Breast epithelium (tissue), 4 donors: ENCODE measurements at regions not wholly inside any gene's neighbourhood (a gene's known extent, or its start where the extent isn't known, plus 50 kb on each side); places are given as distances from the start of the nearest gene placed in this dataset.

Experiments used
- DNase-seq, 2 donors: peaks; one replicate each; pipeline ENCODE4 v3.0.0-alpha.2; 2019; ENCODE audit warnings: low spot score in 2 of 2
- H3K27ac ChIP-seq, 2 donors: fragments of 200-600 bp; sonication (generic) in 1 of 2; one replicate each; pipeline ENCODE4 v1.5.1; 2016 to 2019; ENCODE audit warnings: mild to moderate bottlenecking in 1 of 2
- H3K27me3 ChIP-seq, 2 donors: fragments of 200-600 bp; sonication (generic) in 1 of 2; one replicate each; pipeline versions ENCODE4 v1.5.1 to v1.6.0; 2017 to 2019; ENCODE audit warnings: control low read depth in 1 of 2, mild to moderate bottlenecking in 1 of 2
- H3K36me3 ChIP-seq: fragments of 200-600 bp; one replicate; pipeline ENCODE4 v1.5.1; 2019
- H3K4me1 ChIP-seq, 2 donors: fragments of 200-600 bp; sonication (generic); one replicate each; pipeline ENCODE4 v1.5.1; 2016 to 2019; ENCODE audit warnings: control low read depth in 1 of 2
- H3K4me3 ChIP-seq, 3 donors: fragments of 200-600 bp; sonication (generic); 1 replicate in 2 of 3; 2 replicates in 1 of 3; pipeline ENCODE4 v1.5.1; 2016 to 2019; ENCODE audit warnings: mild to moderate bottlenecking in 3 of 3, moderate library complexity in 2 of 3
- H3K9me3 ChIP-seq, 2 donors: fragments of 200-600 bp; sonication (generic) in 1 of 2; one replicate each; pipeline ENCODE4 v1.5.1; 2016 to 2019; ENCODE audit warnings: control low read depth in 1 of 2
- CTCF ChIP-seq, 3 donors: fragments of 450-650 bp; IDR thresholded peaks; one replicate each; pipeline ENCODE4 v1.5.1; 2016 to 2017; ENCODE audit warnings: antibody characterized with exemption in 3 of 3, mild to moderate bottlenecking in 3 of 3, moderate library complexity in 3 of 3
- POLR2A ChIP-seq: fragments of 450-650 bp; IDR thresholded peaks from one replicate; pipeline ENCODE4 v1.6.1; 2016; ENCODE audit warnings: antibody characterized with exemption, mild to moderate bottlenecking, moderate library complexity
- POLR2AphosphoS5 ChIP-seq, 3 donors: sonication (generic); formaldehyde crosslinking; IDR thresholded peaks; one replicate each; pipeline ENCODE4 v1.6.1; 2017; ENCODE audit warnings: antibody characterized with exemption in 3 of 3
- intact Hi-C: fragments of 100-400 bp; cut with DNase I; formaldehyde crosslinking; loops from one replicate; pipeline ENCODE4 v1.15.1; 2023; ENCODE audit warnings: low total_unique reads

GRCh38 chr7:1312136-1313070, 79.7 kb downstream of the UNCX start:
- Histone ChIP-seq H3K27me3 (peaks cover 0 to 9% of the 10 kb centered on the region in 2 donors), H3K36me3 (no peaks in the 10 kb centered on the region), H3K27ac (no peak overlapping the region), H3K4me3 (no peak overlapping the region), H3K4me1 (no peaks in the 10 kb centered on the region), H3K9me3 (peaks cover 0 to 15% of the 10 kb centered on the region in 2 donors)
- DNase-seq: no peak
- intact Hi-C loops: no loop called here
- no peak for TF ChIP-seq CTCF (IDR thresholded peaks at IDR 0.05)
- no peak for TF ChIP-seq POLR2A
- TF ChIP-seq POLR2AphosphoS5 (IDR thresholded peaks at IDR 0.05): no peak

GRCh38 chr7:1313613-1314012, 80.9 kb downstream of the UNCX start:
- Histone ChIP-seq H3K27me3 (peaks cover 0 to 11% of the 10 kb centered on the region in 2 donors), H3K27ac (no peak overlapping the region), H3K4me1 (no peaks in the 10 kb centered on the region), H3K4me3 (no peak overlapping the region), H3K9me3 (peaks cover 0 to 15% of the 10 kb centered on the region in 2 donors), H3K36me3 (no peaks in the 10 kb centered on the region)
- TF ChIP-seq POLR2AphosphoS5 (IDR thresholded peaks at IDR 0.05) (no peak), CTCF (IDR thresholded peaks at IDR 0.05) (no peak), POLR2A (no peak)
- no peak for DNase-seq
- intact Hi-C loops: no loop called here

- Histone ChIP-seq H3K9me3 (peaks cover 0 to 15% of the 10 kb centered on the region in 2 donors), H3K27ac (no peak overlapping the region), H3K36me3 (no peaks in the 10 kb centered on the region), H3K4me1 (no peaks in the 10 kb centered on the region), H3K27me3 (peaks cover 0 to 13% of the 10 kb centered on the region in 2 donors), H3K4me3 (no peak overlapping the region)
- no peak for DNase-seq
- intact Hi-C loops: no loop called here
- no peak for TF ChIP-seq POLR2AphosphoS5 (IDR thresholded peaks at IDR 0.05)
- TF ChIP-seq POLR2A: no peak
- no peak for TF ChIP-seq CTCF (IDR thresholded peaks at IDR 0.05)
These were observed 81.6 kb downstream of the UNCX start for GRCh38 chr7:1314021-1314907.

GRCh38 chr7:1314908-1315450, 82.3 kb downstream of the UNCX start:
- intact Hi-C loops: no loop called here
- Histone ChIP-seq H3K36me3 (no peaks in the 10 kb centered on the region), H3K4me3 (no peak overlapping the region), H3K27me3 (peaks cover 0 to 13% of the 10 kb centered on the region in 2 donors), H3K4me1 (no peaks in the 10 kb centered on the region), H3K27ac (no peak overlapping the region), H3K9me3 (peaks cover 0 to 13% of the 10 kb centered on the region in 2 donors)
- no peak for DNase-seq
- no peak for TF ChIP-seq POLR2AphosphoS5 (IDR thresholded peaks at IDR 0.05)
- TF ChIP-seq CTCF (IDR thresholded peaks at IDR 0.05): no peak
- no peak for TF ChIP-seq POLR2A
